ENCODE measurements at regions not wholly inside any gene's neighbourhood (a gene's known extent, or its start where the extent isn't known, plus 50 kb on each side); places are given as distances from the start of the nearest gene placed in this dataset.

DNA sequence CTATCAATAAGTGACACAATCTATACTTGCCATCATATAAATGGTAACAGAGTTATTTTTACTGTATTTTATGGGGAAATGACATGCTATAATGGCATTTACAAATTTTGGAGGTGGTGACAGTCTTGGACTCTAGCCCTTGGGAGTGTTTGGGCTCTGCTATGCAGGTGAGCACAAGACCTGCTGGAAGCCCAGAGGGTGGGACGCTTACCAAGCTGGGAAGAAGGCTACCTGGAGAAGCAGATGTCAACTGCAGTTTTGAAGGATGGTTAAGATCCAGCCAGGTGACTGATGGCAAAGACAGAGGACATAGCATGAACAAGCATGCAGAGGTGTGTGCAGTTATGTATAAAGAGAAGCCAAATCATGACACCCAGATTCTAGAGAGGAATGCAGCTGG, 346.9 kb downstream of the MYCN start:
- POLR2A ChIA-PET, result no interaction called here
- no peak for DNase-seq (ENCODE audit: extremely low spot score)
- CTCF ChIA-PET, result interaction anchor here (1.3 to 1.9 kb wide), 2 partner anchors 12 to 348 kb away, joined by 3 to 5 read pairs; no protein-coding TSS in a partner anchor
- TF ChIP-seq, protein P1, sequence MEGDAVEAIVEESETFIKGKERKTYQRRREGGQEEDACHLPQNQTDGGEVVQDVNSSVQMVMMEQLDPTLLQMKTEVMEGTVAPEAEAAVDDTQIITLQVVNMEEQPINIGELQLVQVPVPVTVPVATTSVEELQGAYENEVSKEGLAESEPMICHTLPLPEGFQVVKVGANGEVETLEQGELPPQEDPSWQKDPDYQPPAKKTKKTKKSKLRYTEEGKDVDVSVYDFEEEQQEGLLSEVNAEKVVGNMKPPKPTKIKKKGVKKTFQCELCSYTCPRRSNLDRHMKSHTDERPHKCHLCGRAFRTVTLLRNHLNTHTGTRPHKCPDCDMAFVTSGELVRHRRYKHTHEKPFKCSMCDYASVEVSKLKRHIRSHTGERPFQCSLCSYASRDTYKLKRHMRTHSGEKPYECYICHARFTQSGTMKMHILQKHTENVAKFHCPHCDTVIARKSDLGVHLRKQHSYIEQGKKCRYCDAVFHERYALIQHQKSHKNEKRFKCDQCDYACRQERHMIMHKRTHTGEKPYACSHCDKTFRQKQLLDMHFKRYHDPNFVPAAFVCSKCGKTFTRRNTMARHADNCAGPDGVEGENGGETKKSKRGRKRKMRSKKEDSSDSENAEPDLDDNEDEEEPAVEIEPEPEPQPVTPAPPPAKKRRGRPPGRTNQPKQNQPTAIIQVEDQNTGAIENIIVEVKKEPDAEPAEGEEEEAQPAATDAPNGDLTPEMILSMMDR (IDR thresholded peaks at IDR 0.05; ENCODE audit: control extremely low read depth, extremely low read depth, low read depth, missing control alignments), result no peak

DNA sequence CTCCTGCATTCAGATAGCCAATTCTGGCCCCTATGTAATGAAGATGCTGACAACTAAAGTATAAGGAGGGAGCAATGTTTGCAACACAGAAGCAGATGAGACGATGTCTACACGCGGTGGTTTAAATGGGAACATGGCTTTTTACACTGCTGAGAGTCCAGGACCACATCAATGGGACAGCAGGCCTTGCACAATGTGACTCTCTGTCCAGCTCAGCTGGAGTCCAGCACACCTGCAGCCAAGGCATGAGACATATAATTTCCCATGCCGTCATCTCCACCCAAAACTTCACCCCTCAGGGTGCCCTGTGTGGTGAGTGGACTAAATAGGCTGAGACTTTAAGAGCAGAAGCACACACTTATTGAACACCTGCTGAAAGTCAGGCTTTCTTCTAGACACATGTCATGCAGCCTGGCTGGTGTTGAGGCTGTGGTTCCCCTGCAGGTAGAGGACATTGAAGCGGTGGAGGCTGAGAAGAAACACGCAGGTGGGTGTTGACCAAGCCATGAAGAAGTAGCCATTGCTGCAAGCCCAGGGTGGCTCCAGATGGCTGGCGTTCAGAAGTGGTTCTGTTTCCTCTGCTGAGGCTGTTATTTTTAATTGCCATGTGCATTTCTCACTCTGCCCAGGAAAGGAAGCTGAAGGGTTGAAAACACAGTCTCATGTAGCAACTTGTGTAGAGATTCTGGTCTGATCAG, 345.6 kb downstream of the MYCN start:
- no peak for DNase-seq (ENCODE audit: extremely low spot score)
- ChIA-PET CTCF (interaction anchor here (1.9 kb wide), 1 partner anchor 346 kb away, joined by 5 read pairs; no protein-coding TSS in a partner anchor), POLR2A (no interaction called here)
- TF ChIP-seq, protein P1 (IDR thresholded peaks at IDR 0.05; ENCODE audit: control extremely low read depth, extremely low read depth, low read depth, missing control alignments), result no peak

DNA sequence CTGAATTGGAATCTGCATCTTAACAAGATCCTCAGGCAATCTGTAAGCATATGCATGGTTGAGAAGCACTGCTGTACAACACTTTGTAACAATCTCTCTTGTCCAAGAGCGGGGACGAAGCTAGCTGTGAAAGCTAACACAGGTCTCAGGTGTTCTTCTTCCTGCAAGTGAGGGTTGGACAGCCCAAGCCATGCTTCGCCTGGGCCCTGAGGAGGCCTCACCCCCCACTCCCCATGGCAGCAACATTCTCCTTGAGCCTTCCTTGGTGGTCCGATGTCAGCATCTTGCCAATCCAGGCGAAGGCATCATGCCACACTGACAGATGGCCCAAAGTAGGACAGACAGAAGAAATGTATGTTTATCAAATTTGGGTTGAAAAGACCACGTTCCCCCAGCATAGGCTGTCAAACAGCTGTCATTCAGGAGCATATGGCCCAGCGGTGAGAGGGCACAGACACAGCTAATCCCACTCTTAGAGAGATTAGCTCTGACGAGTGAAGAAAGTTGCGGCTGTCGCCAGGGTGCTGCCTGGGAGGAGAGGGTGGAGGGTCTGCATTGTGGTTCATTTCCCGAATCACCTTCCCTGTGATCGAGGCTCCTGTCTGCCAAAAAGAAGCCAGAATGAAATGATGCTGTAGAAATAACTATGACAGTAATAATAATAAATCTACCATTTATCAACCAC, 344.7 kb downstream of the MYCN start:
- POLR2A ChIA-PET, result no interaction called here
- CTCF ChIA-PET, result interaction anchor here (1.5 to 1.6 kb wide), 3 partner anchors 12 to 355 kb away, joined by 3 to 5 read pairs (median 3); partner anchors contain the start of gene MYCN
- TF ChIP-seq, protein P1 (IDR thresholded peaks at IDR 0.05; ENCODE audit: control extremely low read depth, extremely low read depth, low read depth, missing control alignments), result no peak
- DNase-seq (ENCODE audit: extremely low spot score), result no peak

DNA sequence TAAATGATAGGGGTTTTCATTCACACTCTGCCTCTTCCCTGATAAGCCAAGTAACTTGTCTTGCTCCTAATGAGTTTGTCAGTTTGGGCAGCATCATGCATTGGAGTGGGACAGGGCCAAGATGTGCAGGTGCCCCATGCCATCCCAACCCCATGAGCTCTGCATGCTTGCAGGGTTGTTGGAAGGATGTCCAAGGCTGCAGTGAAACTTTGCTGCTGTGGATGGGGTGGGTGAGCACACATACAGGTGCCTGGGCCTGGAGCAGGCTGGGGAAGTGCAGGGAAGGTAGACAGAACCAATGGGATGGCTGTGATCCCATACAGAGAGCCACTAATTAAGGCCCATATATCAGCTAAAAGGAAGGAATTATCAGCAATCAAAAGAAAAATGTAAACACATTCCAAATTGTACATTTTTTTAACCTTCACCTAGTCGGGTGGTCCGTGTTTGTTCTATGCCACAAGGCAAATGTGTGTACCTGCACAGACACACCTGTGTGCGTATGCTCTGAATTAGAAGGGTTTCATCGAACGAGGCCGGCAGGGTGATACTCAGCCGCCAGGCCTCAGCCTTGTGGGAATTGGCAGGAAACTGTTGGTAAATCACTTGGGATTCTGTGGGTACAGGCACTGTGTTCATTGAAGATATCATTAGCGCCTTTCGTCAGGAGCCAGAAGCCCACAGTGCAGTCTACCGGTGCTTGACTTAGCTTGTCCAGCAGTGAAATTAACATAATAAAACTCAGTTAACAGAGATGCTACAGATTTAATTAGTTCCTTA, 342.9 kb downstream of the MYCN start:
- POLR2A ChIA-PET, result no interaction called here
- no peak for DNase-seq (ENCODE audit: extremely low spot score)

DNA sequence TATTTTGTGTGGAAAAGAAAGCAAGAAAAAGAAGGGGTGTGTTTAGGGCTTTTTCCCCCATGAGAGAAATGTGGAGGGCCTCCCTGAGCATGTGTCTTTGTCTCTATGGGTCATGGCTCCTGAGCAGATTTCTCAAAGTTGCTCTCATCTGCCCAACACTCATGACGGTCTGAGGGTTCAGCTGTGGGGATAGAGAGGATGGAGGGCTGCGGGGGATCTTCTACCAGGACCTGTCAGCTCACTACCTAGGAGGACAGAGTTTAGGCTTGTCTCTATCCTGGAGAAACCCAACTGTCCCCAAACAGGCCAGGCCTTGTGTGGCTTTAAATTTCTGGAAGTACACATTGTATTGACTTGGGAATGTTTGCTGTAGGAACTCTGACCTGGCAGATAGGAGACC, 342.2 kb downstream of the MYCN start:
- POLR2A ChIA-PET, result no interaction called here
- no peak for DNase-seq (ENCODE audit: extremely low spot score)
- TF ChIP-seq, protein P1 (IDR thresholded peaks at IDR 0.05; ENCODE audit: control extremely low read depth, extremely low read depth, low read depth, missing control alignments), result no peak
- CTCF ChIA-PET, result interaction anchor here (0.9 to 3.6 kb wide), 7 partner anchors 8 to 647 kb away, joined by 3 to 30 read pairs (median 4); partner anchors contain the start of gene MYCN

More for the DNA sequence above, 342.9 kb downstream of the MYCN start:
- CTCF ChIA-PET, result interaction anchor here (1.3 to 3.6 kb wide), 7 partner anchors 8 to 647 kb away, joined by 3 to 30 read pairs (median 5); partner anchors contain the start of gene MYCN
- TF ChIP-seq, protein P1 (IDR thresholded peaks at IDR 0.05; ENCODE audit: control extremely low read depth, extremely low read depth, low read depth, missing control alignments), result no peak

Measured in GM10248 (cell line).